MCF 10A (cell line): ENCODE measurements at regions not wholly inside any gene's neighbourhood (a gene's known extent, or its start where the extent isn't known, plus 50 kb on each side); places are given as distances from the start of the nearest gene placed in this dataset.

Experiments used
- BruUV-seq: library from RNA; stranded (reverse); fragments of 400-500 nt; replicated peaks from 2 replicates; lab custom pipeline; 2021; lab: Mats Ljungman, UMichigan
- CTCF ChIA-PET: fragments of 300-600 bp; sonication (Branson Sonifier 250); formaldehyde crosslinking; extraction: SDS; loops from one replicate; lab custom pipeline; 2021; ENCODE audit warnings: antibody characterized with exemption, inconsistent platforms; lab: Yijun Ruan, JAX
- POLR2A ChIA-PET: fragments of 300-600, 350-650 bp; sonication (Branson Sonifier 250); formaldehyde crosslinking; extraction: SDS; loops from one replicate; lab custom pipeline; 2020; ENCODE audit warnings: antibody characterized with exemption, inconsistent platforms; lab: Yijun Ruan, JAX
- DNase-seq: peaks from one replicate; pipeline ENCODE4 v3.0.0-alpha.2; 2018; ENCODE audit not compliant: unreplicated experiment
- H3K27ac Mint-ChIP-seq: one replicate; pipeline ENCODE4 v1.8.0; 2022; ENCODE audit warnings: mild to moderate bottlenecking, low read depth, mixed read lengths; ENCODE audit not compliant: unreplicated experiment
- H3K27me3 Mint-ChIP-seq: one replicate; pipeline ENCODE4 v1.8.0; 2022; ENCODE audit warnings: mixed read lengths; ENCODE audit not compliant: insufficient read depth, unreplicated experiment
- H3K36me3 Mint-ChIP-seq: one replicate; pipeline ENCODE4 v1.8.0; 2022; ENCODE audit warnings: mild to moderate bottlenecking, moderate library complexity, mixed read lengths; ENCODE audit not compliant: insufficient read depth, unreplicated experiment
- H3K4me1 Mint-ChIP-seq: one replicate; pipeline ENCODE4 v1.8.0; 2022; ENCODE audit warnings: mixed read lengths; ENCODE audit not compliant: insufficient read depth, unreplicated experiment
- H3K4me3 Mint-ChIP-seq: one replicate; pipeline ENCODE4 v1.8.0; 2022; ENCODE audit warnings: mild to moderate bottlenecking, moderate library complexity, mixed read lengths; ENCODE audit not compliant: unreplicated experiment
- H3K9me3 Mint-ChIP-seq: one replicate; pipeline ENCODE4 v1.8.0; 2022; ENCODE audit warnings: mixed read lengths; ENCODE audit not compliant: unreplicated experiment
- intact Hi-C: fragments of 100-400 bp; cut with micrococcal nuclease; formaldehyde crosslinking; loops from 2 replicates; pipeline ENCODE4 v1.14.1; 2022
- TF ChIP-seq, protein P1 (sequence below): fragments of 200-600 bp; IDR thresholded peaks from one replicate; pipeline ENCODE4 v1.8.0; 2022; ENCODE audit warnings: antibody characterized with exemption, mild to moderate bottlenecking; ENCODE audit not compliant: unreplicated experiment

DNA sequence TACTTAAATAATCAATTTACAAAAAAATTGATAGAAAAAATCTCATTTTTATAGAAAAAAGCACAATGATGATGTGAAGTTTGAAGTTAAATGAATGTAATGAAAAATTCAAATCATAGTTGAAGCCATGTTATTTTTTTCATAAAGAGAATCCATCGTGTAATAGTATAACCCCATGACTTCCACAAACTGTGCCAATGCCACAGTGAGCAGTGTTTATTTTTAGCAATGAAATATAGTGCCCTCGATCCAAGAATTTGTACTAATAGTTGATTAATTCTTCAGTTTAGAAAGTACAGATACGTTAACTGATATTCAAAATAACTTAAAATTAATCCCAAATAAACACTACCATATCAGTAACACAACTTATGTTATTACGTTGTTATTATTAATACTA is 225.9 kb downstream of the PTPRC start:
- no peaks in the 10 kb centered on the region for H3K9me3 Mint-ChIP-seq
- intact Hi-C loops = no loop called here
- POLR2A ChIA-PET = interaction anchor here (0.6 to 1.7 kb wide), 4 partner anchors 8 to 72 kb away, joined by 3 to 5 read pairs (median 4); no protein-coding TSS in a partner anchor

GRCh38 chr1:198865319-198865718 is 226.5 kb downstream of the PTPRC start:
- no peak overlapping the region for H3K4me3 Mint-ChIP-seq

More for the DNA sequence above, 225.9 kb downstream of the PTPRC start:
- DNase-seq = no peak
- CTCF ChIA-PET = no interaction called here
- no TSS peak for BruUV-seq
- H3K36me3 Mint-ChIP-seq = peaks cover 21% of the 10 kb centered on the region
- H3K4me3 Mint-ChIP-seq = no peak overlapping the region
- peaks cover 8% of the 10 kb centered on the region for H3K4me1 Mint-ChIP-seq
- no peaks in the 10 kb centered on the region for H3K27me3 Mint-ChIP-seq
- H3K27ac Mint-ChIP-seq = no peak overlapping the region
- TF ChIP-seq, protein P1, sequence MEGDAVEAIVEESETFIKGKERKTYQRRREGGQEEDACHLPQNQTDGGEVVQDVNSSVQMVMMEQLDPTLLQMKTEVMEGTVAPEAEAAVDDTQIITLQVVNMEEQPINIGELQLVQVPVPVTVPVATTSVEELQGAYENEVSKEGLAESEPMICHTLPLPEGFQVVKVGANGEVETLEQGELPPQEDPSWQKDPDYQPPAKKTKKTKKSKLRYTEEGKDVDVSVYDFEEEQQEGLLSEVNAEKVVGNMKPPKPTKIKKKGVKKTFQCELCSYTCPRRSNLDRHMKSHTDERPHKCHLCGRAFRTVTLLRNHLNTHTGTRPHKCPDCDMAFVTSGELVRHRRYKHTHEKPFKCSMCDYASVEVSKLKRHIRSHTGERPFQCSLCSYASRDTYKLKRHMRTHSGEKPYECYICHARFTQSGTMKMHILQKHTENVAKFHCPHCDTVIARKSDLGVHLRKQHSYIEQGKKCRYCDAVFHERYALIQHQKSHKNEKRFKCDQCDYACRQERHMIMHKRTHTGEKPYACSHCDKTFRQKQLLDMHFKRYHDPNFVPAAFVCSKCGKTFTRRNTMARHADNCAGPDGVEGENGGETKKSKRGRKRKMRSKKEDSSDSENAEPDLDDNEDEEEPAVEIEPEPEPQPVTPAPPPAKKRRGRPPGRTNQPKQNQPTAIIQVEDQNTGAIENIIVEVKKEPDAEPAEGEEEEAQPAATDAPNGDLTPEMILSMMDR = no peak

DNA sequence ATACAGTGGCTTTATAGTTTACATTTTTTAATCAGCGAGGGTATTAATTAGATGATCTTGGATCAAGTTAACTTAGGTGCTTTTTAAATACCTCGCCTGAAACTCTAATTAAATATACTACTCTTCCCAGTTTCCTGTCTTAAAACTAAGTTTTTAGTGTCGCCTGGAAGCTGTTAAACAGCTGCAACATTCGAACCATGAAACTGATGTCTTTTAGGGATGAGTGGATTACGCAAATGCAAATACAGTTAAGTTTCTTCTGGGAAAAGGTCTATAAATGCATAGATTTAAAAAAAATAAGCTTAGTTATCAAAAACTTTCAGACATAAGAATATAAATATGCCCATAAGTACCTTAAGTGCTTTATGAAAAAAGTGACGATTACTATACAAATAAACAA is 228.3 kb downstream of the PTPRC start:
- no peaks in the 10 kb centered on the region for H3K27me3 Mint-ChIP-seq
- H3K9me3 Mint-ChIP-seq = no peaks in the 10 kb centered on the region
- H3K27ac Mint-ChIP-seq = no peak overlapping the region
- POLR2A ChIA-PET = interaction anchor here (0.8 to 1.6 kb wide), 4 partner anchors 12 to 69 kb away, joined by 3 to 5 read pairs (median 4); no protein-coding TSS in a partner anchor
- TF ChIP-seq, protein P1 = no peak
- CTCF ChIA-PET = no interaction called here
- peaks cover 29% of the 10 kb centered on the region for H3K36me3 Mint-ChIP-seq
- no peak for DNase-seq
- no peak overlapping the region for H3K4me3 Mint-ChIP-seq
- no TSS peak for BruUV-seq
- peaks cover 8% of the 10 kb centered on the region for H3K4me1 Mint-ChIP-seq
- intact Hi-C loops = no loop called here

More at GRCh38 chr1:198865319-198865718, 226.5 kb downstream of the PTPRC start:
- peaks cover 8% of the 10 kb centered on the region for H3K4me1 Mint-ChIP-seq
- TF ChIP-seq, protein P1 = no peak
- intact Hi-C loops = no loop called here
- peaks cover 21% of the 10 kb centered on the region for H3K36me3 Mint-ChIP-seq
- DNase-seq = no peak
- no peak overlapping the region for H3K27ac Mint-ChIP-seq
- ChIA-PET POLR2A (interaction anchor here (1.1 to 1.7 kb wide), 2 partner anchors 9 to 17 kb away, joined by 3 to 5 read pairs; no protein-coding TSS in a partner anchor), CTCF (interaction anchor here (0.6 kb wide), 1 partner anchor 1549 kb away, joined by 3 read pairs; no protein-coding TSS in a partner anchor)
- no TSS peak for BruUV-seq
- no peaks in the 10 kb centered on the region for H3K9me3 Mint-ChIP-seq
- H3K27me3 Mint-ChIP-seq = no peaks in the 10 kb centered on the region

DNA sequence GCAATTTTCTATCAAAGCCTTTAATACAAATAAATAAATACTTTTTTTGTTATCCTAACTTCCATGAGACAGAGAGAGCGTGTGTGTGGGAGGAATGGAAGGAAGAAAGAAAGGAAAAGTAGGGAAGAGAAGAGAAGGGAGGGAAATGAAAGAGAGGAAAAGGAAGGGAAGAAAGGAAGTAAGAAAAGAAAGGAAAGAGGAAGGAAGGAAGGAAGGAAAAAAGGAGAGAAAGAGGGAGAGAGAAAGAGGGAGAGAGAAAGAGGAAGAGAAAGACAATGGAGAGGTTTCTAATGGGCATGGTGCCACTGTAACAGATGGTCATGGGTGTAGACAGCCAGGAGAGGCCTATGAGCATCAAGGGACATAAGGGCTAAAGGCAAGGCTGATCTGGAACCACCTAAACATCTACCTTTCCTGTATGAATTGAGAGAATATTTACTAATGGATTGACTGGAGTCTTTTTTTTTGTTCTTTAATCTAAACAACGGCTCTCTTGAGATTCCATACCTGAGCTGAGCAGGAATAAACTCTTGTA is 234.9 kb downstream of the PTPRC start:
- H3K4me3 Mint-ChIP-seq = no peak overlapping the region
- TF ChIP-seq, protein P1 = no peak
- DNase-seq = no peak
- ChIA-PET POLR2A (interaction anchor here (0.7 to 1.0 kb wide), 3 partner anchors 14 to 1705 kb away, joined by 3 read pairs; no protein-coding TSS in a partner anchor), CTCF (interaction anchor here (0.6 to 0.8 kb wide), 2 partner anchors 239 to 1084 kb away, joined by 3 to 4 read pairs; no protein-coding TSS in a partner anchor)
- peaks cover 37% of the 10 kb centered on the region for H3K36me3 Mint-ChIP-seq
- intact Hi-C loops = no loop called here
- peaks cover 16% of the 10 kb centered on the region for H3K9me3 Mint-ChIP-seq
- H3K27ac Mint-ChIP-seq = peak overlapping the region; percentile 30
- H3K27me3 Mint-ChIP-seq = no peaks in the 10 kb centered on the region
- peaks cover 13% of the 10 kb centered on the region for H3K4me1 Mint-ChIP-seq
- no TSS peak for BruUV-seq
